GM21529 (cell line): ENCODE measurements at regions not wholly inside any gene's neighbourhood (a gene's known extent, or its start where the extent isn't known, plus 50 kb on each side); places are given as distances from the start of the nearest gene placed in this dataset.
"Not testable (repeated sequence)": the region's sequence is repeated elsewhere in the genome, so short reads cannot be mapped to it uniquely, and the experiment has no call there.

Source experiments
- ATAC-seq: cut with Tn5 transposase; IDR thresholded peaks from one replicate; pipeline ENCODE4 v1.9.1; 2021; ENCODE audit not compliant: unreplicated experiment

DNA sequence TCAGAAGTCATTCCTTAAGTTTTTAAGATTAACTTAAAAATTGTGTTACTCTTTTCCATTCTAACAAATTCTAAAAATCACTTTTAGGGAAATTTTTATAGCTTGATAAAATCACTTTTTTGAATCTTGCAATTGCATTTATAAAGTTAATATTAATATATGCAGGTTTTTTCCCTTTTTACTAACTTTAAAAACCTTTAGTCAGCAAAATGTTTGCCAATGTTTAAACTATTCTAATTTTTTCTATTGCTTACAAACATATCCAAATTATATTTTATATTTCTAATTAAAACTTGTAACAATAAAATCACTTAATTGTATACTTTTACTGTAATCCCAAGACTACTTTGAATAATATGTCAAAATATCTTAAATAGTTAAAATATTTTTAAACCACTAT, 839.4 kb downstream of the TBL1XR1 start:
- ATAC-seq = no peak

GRCh38 chr3:176354843-176355242, 842.4 kb downstream of the TBL1XR1 start:
- no peak for ATAC-seq

- ATAC-seq = no peak
These were observed 844.5 kb downstream of the TBL1XR1 start for GRCh38 chr3:176352716-176353334.

DNA sequence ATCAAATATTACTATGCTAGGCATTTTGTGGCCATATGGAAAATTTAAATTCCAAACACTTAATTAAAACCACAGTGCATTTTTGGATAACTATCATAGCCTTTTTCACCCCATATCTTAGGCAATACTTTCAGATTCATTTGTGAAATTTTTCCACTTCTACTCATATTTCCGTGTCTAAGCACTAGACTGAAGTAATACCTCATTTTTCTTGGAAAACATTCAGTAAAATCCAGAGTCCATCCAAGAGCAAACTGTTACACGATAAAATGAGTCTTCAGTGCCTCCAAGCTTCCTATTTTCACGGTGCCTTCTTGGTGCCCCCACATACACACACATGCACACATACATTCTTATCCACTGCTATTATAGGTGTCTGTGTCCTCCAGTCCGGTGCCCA, 845.9 kb downstream of the TBL1XR1 start:
- ATAC-seq = no peak

DNA sequence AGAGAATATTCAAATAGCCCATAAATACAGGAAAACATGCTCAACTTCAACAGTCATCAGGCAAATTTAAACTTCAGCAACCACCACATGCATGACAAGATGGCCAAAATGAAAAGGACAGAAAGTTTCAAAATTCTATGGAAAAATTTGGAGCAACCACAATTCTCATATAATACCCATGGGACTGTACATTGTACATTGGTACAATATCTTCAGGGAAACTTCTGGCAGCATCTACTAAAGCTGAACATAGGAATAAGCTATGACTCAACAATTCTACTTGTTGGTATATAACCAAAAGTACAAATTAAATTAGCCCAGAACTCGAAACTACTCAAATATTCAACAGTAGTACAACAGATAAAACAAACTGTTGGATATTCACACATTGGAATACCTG, 847.6 kb downstream of the TBL1XR1 start:
- ATAC-seq = no peak

DNA sequence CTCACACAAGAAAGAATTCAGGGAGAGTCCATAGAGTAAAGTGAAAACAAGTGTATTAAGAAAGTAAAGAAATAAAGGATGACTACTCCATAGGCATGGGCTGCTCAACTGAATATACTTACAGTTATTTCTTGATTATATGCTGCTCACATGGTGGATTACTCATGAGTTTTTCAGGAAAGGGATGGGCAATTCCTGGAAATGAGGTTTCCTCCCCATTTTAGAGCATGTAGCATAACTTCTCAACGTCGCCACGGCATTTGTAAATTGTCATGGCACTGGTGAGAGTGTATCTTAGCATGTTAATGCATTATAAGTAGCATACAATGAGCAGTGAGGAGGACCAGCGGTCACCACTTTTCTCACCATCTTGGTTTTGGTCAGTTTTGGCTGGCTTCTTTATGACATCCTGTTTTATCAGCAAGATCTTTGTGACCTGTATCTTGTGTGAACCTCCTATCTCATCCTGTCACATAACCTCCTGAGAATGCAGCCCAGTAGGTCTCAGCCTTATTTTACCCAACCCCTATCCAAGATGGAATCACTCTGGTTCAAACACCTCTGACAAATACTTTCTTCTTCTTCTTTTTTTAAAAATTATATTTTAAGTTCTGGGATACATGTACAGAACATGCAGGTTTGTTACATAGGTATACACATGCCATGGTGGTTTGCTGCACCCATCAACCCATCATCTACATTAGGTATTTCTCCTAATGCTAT, 849.7 kb downstream of the TBL1XR1 start:
- ATAC-seq = no peak

DNA sequence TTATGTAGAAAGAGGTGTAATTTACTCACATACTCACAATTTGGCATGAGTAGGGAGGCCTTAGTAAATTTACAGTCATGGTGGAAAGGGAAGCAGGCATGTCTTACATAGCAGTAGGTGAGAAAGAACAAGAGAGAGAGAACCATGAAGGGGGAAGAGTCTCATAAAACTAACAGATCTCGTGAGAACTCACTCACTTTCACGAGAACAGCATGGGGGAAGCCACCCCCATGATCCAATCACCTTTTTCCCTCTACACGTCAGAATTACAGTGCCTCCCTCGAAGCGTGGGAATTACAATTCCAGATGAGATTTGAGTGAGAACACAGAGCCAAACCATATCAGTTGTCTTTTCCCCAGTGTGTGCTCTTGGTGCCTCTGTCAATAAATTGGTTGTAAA, 855.3 kb downstream of the TBL1XR1 start:
- ATAC-seq = no peak

GRCh38 chr3:176328666-176329065, 868.6 kb downstream of the TBL1XR1 start:
- no peak for ATAC-seq

DNA sequence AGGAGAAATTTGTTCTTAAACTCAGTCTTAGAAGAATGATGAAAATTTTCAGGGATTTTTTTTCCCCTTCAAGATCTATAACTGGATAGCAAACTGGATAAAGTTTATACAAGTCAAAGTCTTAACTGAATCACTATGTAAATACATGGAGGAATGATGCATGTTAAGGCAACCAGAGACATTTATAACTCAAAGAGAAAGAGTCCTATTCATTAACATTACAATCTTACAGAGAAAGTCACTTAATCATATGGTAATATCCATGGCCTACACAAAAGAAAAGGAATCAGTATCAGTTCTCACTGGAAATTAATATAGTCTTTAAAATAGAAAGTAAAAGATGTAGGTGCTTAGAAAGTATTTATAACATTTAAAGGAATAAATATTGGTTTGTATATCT, 869.1 kb downstream of the TBL1XR1 start:
- ATAC-seq = no peak

- ATAC-seq = not testable (repeated sequence)
These were observed 870.3 kb downstream of the TBL1XR1 start for GRCh38 chr3:176326894-176327490.

GRCh38 chr3:176321532-176321931, 875.8 kb downstream of the TBL1XR1 start:
- not testable (repeated sequence) for ATAC-seq

- no peak for ATAC-seq
These were observed 876.2 kb downstream of the TBL1XR1 start for GRCh38 chr3:176321099-176321498.

DNA sequence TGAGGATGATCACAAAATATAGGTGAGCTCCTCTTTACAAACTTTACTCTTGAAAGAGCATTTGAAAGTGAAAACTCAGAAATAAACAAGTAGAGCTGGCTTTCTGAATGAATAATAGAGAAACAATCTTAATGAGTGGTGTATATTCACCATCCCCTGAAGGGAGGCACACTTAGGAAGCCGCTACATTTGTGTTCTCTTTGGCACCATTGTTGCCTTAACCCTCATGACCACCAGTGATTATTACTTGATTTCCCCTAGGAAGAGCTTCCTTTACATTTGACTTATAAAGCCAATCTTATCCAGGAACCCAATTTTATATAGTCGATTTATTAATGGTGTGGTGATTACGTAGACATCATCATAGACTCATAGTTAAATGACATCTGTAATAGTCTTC, 883.9 kb downstream of the TBL1XR1 start:
- ATAC-seq = no peak

DNA sequence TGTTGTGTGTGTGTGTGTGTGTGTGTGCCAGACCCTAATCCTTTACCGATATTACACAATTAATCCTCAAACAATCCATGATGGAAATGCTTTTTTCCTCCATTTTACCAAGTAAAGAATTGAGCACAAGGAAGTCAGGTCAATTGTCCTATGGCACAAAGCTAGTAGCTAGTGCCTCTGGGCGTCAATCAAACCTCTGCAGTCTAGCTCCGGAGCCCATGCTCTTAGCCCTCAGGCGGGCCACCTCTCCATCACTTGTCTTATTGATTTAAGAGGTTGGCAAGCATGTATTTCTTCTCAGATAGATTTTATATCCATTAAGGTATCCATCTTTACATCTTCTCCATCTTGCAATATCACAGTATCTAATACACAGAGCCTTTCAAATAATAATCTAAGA, 886.6 kb downstream of the TBL1XR1 start:
- ATAC-seq = no peak

DNA sequence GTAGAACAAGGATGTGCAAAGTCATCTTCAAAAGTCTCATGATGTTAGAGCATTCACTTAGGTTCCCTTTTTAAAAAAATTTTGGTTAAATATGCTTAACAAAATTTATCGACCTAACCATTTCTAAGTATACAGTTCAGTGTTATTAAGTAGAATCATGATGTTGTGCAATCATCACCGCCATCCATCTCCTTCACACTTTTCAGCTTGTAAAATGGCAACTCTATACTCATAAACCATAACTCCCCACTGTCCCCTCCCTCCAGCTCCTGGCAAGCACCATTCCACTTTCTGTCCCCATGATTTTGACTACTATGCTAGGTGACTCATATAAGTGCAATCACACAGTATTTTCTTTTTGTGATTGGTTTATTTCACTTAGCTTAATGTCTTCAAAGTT, 895.0 kb downstream of the TBL1XR1 start:
- ATAC-seq = no peak

GRCh38 chr3:176296066-176296597, 901.1 kb downstream of the TBL1XR1 start:
- no peak for ATAC-seq

DNA sequence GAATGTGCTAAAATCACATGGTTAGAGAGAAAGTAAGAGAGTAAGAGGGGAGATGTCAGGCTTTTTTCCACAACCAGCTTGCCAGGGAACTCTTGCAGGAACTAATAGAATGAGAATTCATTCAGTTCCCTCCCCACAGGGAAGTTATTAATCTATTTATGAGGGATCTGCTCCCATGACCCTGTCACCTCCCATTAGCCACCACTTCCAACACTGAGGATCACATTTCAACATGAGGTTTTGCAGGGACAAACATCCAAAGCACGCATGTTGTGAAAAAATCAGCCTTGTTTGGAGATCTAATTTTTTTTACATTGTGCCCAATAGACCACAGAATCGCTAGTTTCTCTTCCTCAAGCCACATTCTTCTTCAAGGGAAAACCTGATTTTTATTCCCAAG, 904.0 kb downstream of the TBL1XR1 start:
- no peak for ATAC-seq

DNA sequence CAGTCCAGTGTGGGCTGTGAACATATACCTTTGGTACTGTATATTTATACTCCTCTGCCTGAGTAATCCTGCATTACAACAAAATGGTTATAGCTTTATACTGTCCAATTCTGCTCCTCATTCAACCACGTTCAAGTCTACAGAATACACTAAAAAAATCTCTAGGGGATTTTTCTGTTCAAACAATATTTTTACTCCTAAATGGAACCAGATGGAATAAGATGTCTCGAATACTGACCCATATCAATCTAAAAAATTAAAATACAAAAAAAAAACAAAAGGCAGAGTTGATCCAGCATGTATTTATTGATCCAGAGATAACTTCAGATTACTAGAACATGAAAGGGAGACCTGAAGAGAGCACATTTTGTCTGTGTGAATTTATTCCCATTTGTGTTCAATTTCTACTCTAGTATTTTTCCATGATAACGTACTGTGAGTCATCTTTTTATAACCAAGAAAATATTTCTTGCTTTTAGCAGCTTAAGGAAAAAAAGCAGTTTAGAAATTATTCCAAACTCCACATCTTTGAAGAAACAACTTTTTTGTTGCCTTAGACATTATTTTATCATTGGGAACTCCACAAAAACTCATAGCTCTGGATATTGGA, 910.7 kb downstream of the TBL1XR1 start:
- ATAC-seq = no peak

GRCh38 chr3:176275538-176275937, 921.7 kb downstream of the TBL1XR1 start:
- ATAC-seq = no peak

DNA sequence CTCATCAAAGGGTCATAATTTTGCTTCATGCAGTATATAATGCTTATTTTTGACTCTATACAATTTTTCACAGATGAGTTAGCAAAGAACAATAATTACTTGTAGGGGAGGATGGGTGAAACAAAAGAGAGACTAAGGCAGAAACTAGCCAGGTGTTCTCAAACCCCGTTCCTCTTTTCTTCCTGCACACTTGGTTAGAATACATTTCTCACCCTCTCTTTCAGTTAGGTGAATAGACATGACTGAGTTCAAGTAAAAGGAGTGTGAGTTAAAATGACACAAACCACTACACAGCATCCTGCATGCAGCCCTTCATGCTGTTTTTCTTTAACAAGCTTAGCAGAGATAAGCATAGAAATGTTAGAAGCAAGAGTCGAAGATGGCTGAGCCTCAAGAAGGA, 922.2 kb downstream of the TBL1XR1 start:
- ATAC-seq = no peak

DNA sequence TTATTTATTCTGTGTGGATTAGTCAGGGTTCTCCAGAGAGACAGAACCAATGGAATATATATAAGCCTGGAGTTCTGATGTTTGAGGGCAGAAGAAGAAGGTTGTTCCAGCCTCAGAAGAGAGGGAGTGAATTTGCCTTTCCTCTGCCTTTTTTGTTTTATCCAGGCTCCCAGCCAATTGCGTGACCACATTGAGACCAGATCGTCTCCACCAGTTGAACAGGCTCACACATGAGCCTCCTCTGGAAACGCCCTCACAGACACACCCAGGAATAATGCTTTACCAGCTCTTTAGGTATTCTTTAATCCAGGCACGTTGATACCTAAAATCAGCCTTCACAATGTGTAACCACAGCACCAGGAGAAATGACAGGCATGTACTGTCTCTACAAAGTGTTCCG, 923.1 kb downstream of the TBL1XR1 start:
- ATAC-seq = no peak

GRCh38 chr3:176262071-176262470, 935.2 kb downstream of the TBL1XR1 start:
- ATAC-seq = no peak
